Lower leg skin (tissue), 4 donors: ENCODE measurements at regions not wholly inside any gene's neighbourhood (a gene's known extent, or its start where the extent isn't known, plus 50 kb on each side); places are given as distances from the start of the nearest gene placed in this dataset.

Experiments used
- DNase-seq, 2 donors: peaks; one replicate each; pipeline ENCODE4 v3.0.0-alpha.2; 2019; ENCODE audit warnings: low spot score in 2 of 2
- H3K4me3 ChIP-seq: fragments of 200-600 bp; sonication (generic); 2 replicates; pipeline ENCODE4 v1.5.1; 2017; ENCODE audit warnings: mild to moderate bottlenecking, low read depth; ENCODE audit not compliant: poor library complexity, severe bottlenecking
- POLR2A ChIP-seq, 2 donors: fragments of 450-650 bp; IDR thresholded peaks; one replicate each; pipeline ENCODE4 v1.6.1; 2016 to 2017; ENCODE audit warnings: antibody characterized with exemption in 2 of 2, mild to moderate bottlenecking in 1 of 2, moderate library complexity in 1 of 2
- WGBS, 2 donors: methylation state at CpG; one replicate each; pipeline ENCODE4 v1.1.5; 2018; 5-methylcytosine and 5-hydroxymethylcytosine counted together
- intact Hi-C: fragments of 100-400 bp; cut with DNase I; formaldehyde crosslinking; loops from one replicate; pipeline ENCODE4 v1.15.0; 2023; ENCODE audit warnings: low total_unique reads
- TF ChIP-seq, protein P1 (sequence below), 3 donors: fragments of 450-650 bp; IDR thresholded peaks; one replicate each; pipeline ENCODE4 v1.5.1; 2016; ENCODE audit warnings: antibody characterized with exemption in 3 of 3, mild to moderate bottlenecking in 3 of 3, moderate library complexity in 2 of 3

DNA sequence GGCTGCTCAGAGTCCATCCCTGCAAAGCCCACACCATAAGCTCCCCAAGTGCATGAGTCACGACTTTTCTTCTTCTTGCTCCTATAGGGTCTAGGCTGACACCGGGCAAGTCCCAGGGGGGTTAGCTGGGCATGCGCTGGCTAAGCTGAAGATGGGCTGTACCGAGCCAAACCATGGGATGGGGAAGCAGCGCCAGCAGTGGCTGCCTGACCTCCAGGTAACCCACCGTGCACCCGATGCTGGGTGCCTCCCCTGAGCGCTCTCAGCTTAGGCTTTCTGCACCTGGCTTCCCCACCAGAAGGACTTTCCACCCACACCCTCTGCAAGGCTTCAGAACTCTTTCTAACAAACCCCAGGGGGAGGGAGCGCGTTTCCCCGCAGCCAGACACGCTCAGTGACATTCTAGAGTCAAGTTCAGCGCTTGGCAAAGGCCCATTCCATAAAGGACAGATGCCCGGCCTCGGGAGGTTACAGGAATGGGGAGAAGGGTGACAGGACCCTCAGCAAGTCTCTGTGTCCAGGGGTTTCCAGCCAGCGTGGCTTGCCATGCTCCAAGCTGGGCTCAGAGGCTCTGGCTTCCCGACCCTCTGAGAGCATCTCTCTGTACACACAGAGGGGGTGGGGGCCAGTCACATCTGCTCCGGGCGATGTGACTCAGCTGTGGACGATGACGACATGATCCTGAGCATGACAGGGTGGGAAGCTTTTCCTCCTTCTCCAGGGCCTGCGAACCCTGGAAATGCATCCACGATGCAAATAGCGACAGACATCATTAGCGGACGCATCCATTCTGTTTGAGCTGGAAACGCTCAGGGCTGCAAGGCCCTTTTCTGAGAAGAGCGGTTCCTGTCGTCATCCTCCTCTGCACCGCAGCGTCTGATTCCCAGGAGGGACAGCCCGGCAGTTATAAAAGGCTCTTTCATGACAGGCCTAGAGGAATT is 107.8 kb downstream of the SIK1 start:
- TF ChIP-seq, protein P1, sequence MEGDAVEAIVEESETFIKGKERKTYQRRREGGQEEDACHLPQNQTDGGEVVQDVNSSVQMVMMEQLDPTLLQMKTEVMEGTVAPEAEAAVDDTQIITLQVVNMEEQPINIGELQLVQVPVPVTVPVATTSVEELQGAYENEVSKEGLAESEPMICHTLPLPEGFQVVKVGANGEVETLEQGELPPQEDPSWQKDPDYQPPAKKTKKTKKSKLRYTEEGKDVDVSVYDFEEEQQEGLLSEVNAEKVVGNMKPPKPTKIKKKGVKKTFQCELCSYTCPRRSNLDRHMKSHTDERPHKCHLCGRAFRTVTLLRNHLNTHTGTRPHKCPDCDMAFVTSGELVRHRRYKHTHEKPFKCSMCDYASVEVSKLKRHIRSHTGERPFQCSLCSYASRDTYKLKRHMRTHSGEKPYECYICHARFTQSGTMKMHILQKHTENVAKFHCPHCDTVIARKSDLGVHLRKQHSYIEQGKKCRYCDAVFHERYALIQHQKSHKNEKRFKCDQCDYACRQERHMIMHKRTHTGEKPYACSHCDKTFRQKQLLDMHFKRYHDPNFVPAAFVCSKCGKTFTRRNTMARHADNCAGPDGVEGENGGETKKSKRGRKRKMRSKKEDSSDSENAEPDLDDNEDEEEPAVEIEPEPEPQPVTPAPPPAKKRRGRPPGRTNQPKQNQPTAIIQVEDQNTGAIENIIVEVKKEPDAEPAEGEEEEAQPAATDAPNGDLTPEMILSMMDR (IDR thresholded peaks at IDR 0.05), result no peak
- no peak for TF ChIP-seq POLR2A (IDR thresholded peaks at IDR 0.05)
- no peak overlapping the region for H3K4me3 ChIP-seq
- DNase-seq, result no peak
- intact Hi-C loops, result no loop called here
- 49 to 56% methylated on average over 32 of the region's 32 CpGs for WGBS, 2 donors

DNA sequence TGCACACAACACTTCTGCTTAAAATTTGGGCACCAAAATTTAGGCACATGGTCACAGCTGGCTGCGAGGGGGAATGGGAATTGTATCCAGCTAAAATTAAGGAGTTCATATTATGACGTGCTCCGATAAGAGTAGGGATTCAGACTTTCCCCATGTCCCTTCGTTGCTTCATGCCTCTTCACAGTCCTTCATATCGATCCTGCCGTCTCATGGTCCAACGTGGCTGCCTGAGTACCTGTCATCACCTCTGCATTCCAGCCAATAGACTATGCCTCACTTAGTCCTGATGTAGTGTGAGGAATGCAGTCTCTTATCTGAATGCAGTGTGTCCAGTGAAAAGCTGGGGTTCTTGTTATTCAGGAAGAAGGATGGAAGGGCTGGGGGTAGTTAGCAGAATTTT is 108.6 kb downstream of the SIK1 start:
- intact Hi-C loops, result no loop called here
- 93 to 99% methylated on average over 7 of the region's 7 CpGs for WGBS, 2 donors
- no peak for DNase-seq
- H3K4me3 ChIP-seq, result no peak overlapping the region
- TF ChIP-seq, protein P1 (IDR thresholded peaks at IDR 0.05), result no peak
- no peak for TF ChIP-seq POLR2A (IDR thresholded peaks at IDR 0.05)

DNA sequence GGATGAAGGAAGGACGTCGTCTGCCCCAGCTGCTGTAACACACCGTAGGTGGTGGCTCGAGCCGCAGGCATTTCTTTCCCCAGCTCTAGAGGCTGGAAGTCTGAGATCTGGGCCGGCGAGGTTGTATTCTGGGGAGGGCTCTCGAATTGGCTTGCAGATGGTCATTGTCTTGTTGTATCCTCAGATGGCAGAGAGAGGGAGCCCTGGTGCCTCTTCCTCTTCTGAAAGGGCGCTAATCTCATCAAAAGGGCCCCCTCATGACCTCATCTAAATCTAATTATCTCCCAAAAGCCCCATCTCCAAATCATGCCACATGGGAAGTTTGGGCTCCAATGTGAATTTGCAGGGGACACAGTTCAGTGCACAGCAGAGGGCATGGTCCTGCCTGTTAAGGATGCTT is 109.0 kb downstream of the SIK1 start:
- intact Hi-C loops, result no loop called here
- no peak for DNase-seq
- no peak overlapping the region for H3K4me3 ChIP-seq
- WGBS, 2 donors, result 84 to 87% methylated on average over 9 of the region's 9 CpGs
- TF ChIP-seq, protein P1 (IDR thresholded peaks at IDR 0.05), result no peak
- no peak for TF ChIP-seq POLR2A (IDR thresholded peaks at IDR 0.05)

DNA sequence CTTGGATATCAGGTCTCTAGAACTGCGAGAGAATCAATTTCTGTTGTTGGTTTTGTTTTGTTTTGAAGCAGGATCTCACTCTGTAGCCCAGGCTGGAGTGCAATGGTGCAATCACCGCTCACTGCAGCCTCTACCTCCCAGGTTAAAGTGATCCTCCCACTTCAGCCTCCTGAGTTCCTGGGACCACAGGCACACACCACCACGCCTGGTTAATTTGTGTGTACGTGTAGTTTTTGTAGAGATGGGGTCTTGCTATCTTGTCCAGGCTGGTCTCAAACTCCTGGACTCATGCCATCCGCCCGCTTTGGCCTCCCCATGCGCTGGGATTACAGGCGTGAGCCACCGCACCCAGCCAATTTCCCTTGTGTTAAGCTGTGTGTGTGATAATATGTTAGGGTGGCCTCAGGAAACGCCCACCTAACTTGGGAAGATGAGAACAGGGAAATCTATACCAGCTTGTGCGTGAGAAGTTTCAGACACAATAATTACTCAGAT is 109.6 kb downstream of the SIK1 start:
- intact Hi-C loops, result no loop called here
- H3K4me3 ChIP-seq, result no peak overlapping the region
- DNase-seq, result no peak
- TF ChIP-seq, protein P1 (IDR thresholded peaks at IDR 0.05), result no peak
- TF ChIP-seq POLR2A (IDR thresholded peaks at IDR 0.05), result no peak
- 95 to 97% methylated on average over 11 of the region's 11 CpGs for WGBS, 2 donors

DNA sequence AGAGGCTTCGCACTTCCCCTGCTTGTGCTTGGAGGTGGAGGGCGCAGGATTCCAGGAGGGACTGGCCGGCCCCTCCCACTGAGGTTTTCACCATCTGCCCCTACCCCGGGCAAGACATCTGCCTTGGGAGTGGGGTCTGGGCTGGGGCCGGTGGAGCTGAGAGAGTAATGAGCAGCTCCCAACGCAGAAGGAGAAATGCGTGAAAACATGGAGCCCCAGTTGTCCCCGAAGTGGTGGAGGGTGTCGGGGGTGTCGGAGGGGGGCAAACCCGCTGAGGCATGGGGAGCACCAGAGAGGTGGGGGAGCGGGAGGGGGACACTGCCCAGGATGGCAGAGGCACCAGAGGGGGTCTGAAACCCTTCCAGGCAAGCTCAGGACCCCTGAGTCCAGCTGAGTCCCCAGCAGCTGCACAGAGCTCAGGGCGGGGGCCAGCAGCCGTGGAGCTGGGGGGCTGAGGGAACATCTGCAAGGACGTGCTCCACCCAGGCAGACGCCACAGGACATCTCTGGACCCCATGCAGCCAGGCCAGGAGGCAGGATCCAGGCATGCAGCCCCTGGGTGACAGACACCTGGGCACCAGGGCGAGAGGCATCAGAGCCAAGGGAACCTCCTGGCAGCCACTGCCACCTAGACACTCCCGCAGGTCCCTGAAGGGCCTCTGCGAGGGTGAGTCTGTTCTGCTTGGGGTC is 110.6 kb downstream of the SIK1 start:
- WGBS, 2 donors, result 89 to 90% methylated on average over 15 to 19 of the region's 19 CpGs
- no peak overlapping the region for H3K4me3 ChIP-seq
- intact Hi-C loops, result no loop called here
- no peak for DNase-seq
- TF ChIP-seq, protein P1 (IDR thresholded peaks at IDR 0.05), result no peak
- no peak for TF ChIP-seq POLR2A (IDR thresholded peaks at IDR 0.05)
